GM12873 (cell line): ENCODE measurements at regions not wholly inside any gene's neighbourhood (a gene's known extent, or its start where the extent isn't known, plus 50 kb on each side); places are given as distances from the start of the nearest gene placed in this dataset.

ENCODE experiments used
- TF ChIP-seq, protein P1 (sequence below): IDR thresholded peaks from 2 replicates; pipeline ENCODE4 v1.5.1; 2012; ENCODE audit warnings: low read depth, mild to moderate bottlenecking, moderate library complexity, low read length, control low read depth; ENCODE audit not compliant: insufficient read depth; ENCODE audit errors: missing control alignments

DNA sequence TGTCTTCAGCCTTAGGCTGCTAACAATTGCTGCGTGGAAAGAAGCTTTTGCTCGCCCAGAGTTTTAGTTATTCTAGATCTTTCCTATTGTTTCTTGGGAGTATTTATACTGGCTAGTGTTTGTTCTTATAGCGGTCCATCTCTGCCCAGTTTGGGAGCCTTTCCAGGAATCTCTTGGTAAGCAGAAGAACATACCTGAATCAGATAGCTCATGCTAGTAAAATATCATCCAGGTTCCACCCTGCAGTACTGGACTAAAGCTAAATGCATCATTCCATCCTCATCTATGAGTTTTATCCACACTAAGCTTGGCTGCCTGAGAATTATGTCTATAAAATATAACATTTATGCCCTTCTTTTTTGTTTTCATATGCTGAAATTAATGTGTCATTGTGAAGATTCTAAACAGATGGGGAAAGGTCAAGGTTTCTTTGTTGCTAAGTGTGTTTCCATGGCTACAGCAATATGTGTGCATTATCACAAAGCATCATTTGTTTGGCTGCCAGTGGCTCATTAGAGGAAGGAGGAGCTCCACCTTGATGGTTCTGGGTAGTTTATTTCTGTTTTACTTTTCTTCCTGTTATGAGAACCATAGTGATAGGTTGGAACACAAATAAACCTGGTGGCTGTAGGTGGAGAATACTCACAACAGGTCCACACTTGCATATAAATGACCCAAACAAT, 182.8 kb downstream of the PIK3C3 start:
- TF ChIP-seq, protein P1, sequence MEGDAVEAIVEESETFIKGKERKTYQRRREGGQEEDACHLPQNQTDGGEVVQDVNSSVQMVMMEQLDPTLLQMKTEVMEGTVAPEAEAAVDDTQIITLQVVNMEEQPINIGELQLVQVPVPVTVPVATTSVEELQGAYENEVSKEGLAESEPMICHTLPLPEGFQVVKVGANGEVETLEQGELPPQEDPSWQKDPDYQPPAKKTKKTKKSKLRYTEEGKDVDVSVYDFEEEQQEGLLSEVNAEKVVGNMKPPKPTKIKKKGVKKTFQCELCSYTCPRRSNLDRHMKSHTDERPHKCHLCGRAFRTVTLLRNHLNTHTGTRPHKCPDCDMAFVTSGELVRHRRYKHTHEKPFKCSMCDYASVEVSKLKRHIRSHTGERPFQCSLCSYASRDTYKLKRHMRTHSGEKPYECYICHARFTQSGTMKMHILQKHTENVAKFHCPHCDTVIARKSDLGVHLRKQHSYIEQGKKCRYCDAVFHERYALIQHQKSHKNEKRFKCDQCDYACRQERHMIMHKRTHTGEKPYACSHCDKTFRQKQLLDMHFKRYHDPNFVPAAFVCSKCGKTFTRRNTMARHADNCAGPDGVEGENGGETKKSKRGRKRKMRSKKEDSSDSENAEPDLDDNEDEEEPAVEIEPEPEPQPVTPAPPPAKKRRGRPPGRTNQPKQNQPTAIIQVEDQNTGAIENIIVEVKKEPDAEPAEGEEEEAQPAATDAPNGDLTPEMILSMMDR = no peak

- TF ChIP-seq, protein P1 = peak; percentile 13
Observed at GRCh38 chr18:42141439-42141838, 186.4 kb downstream of the PIK3C3 start.

DNA sequence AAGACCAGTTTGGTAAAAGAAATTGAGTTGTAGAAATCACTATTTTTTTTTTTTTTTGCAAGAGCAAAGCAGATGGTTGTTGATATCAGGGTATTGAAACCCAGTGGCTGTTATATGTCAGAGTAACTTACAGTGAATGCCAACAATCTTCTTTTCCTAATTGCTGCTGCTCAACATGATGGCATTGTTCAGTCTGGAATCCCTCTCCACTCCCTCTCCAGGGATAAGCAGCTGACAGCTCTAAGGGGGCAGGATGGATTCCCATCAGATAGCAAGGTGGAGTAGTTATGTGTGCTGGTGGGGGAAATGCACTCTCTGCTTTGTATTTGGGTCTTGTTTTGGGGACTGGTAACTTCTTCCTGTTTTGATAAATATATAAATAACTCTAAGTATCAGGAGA, 200.0 kb downstream of the PIK3C3 start:
- TF ChIP-seq, protein P1 = no peak

DNA sequence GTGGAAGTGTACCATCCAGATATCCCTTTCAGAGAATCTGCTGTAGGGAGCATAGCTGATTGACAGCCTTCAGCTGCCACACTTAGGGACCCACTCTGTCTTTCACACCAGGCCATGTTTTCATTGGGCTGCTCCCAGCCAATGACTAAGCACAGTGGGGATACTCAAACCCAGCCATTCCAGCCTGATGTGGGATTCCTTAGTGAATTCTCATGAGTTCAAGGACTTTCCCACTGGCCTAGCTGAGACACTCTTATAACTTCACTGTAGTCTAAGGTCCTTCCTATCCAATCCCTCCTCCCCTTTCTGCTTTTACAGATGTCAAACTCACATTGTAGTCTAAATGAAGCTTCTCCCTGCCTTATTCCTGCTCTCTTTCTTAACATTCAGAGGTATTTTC, 201.2 kb downstream of the PIK3C3 start:
- TF ChIP-seq, protein P1 = no peak

DNA sequence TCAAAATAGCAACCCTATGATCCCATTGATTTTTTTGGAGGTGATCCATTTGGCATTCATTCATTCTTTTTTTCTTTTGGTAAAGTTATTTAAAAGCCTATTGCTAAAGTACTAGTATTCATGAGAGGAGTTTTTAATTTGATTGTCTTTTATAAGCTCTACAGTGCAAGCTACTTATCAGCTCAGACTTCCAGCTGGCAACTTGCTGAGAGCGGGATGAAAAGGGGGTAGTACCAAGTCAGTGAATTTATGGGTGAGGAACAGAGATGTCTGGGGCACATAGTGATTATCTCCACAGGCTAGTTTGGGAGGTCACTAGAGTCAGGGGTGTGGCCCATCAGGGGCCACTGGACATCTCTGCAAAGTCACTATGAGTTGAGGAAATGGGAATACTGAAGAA, 202.4 kb downstream of the PIK3C3 start:
- TF ChIP-seq, protein P1 = no peak

DNA sequence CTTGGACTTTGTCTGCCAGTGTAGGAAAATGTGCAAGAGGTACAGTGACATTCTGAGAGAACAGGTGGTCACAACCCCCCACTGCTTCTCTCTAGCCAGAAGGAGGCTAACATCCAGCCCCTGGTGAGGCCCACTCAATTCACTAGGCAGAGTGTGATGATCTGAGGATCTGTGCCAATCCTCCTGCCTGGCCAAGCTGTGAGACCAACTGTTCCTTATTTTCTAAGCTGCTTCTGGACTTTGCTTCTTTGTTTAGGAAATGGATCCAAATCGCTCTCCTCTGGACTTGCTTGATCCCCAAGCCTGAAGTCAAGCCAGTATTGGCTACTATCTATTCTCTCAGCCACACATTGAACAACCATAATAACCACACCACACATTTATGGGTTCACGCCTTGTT, 202.8 kb downstream of the PIK3C3 start:
- TF ChIP-seq, protein P1 = no peak

GRCh38 chr18:42159146-42159545, 204.1 kb downstream of the PIK3C3 start:
- TF ChIP-seq, protein P1 = no peak
